RPMI7951 (cell line): ENCODE measurements at regions not wholly inside any gene's neighbourhood (a gene's known extent, or its start where the extent isn't known, plus 50 kb on each side); places are given as distances from the start of the nearest gene placed in this dataset.

Experiments used
- DNase-seq: peaks from one replicate; pipeline ENCODE4 v3.0.0-alpha.2; 2012; ENCODE audit warnings: low read depth

- DNase-seq = peak; percentile 95
Measured at GRCh38 chr2:38203446-38203810, 127.5 kb upstream of the CYP1B1 start.

GRCh38 chr2:38202713-38203445, 126.9 kb upstream of the CYP1B1 start:
- peak; percentile 89 for DNase-seq

- peak; percentile 43 for DNase-seq
Measured at GRCh38 chr2:38201784-38202183, 125.8 kb upstream of the CYP1B1 start.

DNA sequence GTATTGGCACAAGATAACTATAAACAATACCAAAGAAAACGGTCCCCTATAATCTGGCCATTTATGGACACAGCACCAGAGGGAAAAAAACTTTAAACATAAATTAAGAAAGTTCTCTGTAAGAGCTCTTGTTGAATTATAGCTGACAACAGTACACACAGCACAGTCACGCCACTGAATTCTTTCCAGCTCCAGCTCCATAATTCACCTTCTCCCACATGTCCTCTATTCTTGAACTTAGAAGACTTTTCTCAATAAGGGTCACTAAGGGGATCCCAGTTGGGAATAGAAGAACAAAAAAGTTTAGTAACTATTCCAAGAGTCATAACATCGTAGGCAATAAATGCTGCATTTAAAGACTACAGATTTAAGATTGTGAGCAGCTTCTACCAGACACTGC, 124.6 kb upstream of the CYP1B1 start:
- no peak for DNase-seq

GRCh38 chr2:38199127-38199526, 123.2 kb upstream of the CYP1B1 start:
- no peak for DNase-seq

DNA sequence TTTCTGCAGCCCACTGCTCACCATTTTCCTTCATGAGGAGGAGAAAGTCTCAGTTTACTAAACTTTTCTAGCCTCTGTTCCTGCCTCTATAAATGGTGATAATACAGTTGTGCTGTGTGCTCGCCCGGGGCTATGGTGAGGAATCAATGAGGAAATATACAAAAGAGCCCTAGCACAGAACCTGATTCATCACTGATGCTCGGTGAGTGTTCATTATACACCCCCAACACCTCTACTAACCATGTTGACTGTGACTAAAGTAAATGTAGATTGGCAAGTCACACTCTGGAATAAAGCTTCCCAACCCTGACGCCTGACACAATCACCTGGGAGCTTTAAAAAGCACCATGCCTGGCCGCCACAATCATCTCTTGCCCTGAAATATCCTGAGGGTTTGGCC, 118.8 kb upstream of the CYP1B1 start:
- DNase-seq = peak; percentile 75

DNA sequence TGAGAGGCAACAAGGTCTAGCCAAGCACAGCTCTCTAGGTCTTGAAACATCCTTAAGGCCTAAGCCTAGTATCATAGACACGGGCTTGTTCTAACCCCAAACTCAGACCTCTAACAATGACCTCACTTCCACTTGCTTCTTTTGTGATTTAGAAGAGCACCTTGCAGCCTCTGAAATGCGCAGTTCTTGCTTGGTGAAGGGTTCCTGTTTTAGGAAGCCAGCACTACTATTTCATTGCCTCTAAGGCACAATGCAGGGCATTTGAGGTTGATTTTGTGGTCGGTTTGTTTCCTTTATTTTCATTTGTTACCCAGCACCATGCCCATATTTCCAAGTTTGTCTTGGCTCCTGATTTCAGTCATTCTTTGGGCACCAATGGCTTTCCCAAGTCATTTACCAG, 117.0 kb upstream of the CYP1B1 start:
- DNase-seq = peak; percentile 22

- no peak for DNase-seq
Measured at GRCh38 chr2:38192046-38192445, 116.1 kb upstream of the CYP1B1 start.

- DNase-seq = peak; percentile 33
Measured at GRCh38 chr2:38191516-38191915, 115.6 kb upstream of the CYP1B1 start.

GRCh38 chr2:38190542-38191218, 114.7 kb upstream of the CYP1B1 start:
- DNase-seq = peak; percentile 83

- peak; percentile 86 for DNase-seq
Measured at GRCh38 chr2:38187541-38188011, 111.6 kb upstream of the CYP1B1 start.

DNA sequence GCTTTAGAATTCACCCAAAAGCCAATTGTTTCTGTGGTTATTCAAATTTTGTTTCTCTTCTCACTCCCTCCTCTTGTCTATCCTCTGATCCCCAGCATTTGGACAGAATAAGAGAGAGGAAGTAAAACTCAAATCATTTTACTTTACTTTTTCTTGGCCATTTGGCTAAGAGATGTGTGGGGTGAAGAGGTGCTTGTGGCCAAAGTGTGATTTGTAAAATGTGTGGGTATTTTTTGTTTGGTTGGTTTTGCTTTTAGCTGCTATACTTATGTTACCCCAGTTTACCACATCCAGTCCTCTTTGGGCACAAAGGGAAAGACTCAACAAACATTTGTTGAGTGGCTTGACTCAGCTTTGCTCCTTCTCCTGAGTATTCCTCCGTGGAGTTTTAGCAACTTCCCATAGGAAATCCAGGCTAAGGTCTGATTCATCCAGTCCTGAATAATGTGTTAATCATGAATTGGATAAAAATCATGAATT, 109.1 kb upstream of the CYP1B1 start:
- peak; percentile 70 for DNase-seq

GRCh38 chr2:38182492-38183003, 106.6 kb upstream of the CYP1B1 start:
- DNase-seq = no peak

DNA sequence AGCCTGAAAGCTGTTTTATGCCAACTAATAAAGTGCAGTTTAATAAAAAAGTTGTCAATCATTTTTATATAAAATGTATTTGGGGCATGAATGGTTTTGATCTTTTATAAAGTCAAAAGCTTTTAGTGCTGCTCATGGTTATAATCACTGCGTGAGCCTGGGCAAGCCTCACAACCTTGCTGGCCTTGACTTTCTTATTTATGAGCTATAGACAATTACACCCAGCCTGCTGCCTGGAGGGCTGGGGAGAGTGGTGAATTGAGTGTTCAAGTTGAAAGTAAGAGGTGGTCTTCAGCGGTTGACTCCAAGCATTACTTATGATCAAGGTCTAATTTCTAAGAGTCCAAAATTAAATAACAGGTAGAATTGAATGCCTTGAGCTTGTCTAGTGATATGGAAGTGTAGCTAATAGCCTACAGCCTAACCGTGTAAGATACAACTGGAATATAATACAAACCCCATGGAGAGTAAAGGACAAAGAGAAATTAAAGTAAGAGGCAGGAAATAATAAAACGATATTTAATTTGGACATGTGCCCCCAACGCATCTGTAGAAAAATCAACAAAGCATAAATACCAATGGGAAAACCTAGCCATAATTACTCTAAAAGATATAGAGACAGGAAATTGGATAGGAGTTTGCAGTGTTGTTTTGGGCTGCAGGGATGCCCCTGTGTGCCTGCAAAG, 106.0 kb upstream of the CYP1B1 start:
- DNase-seq = no peak

- no peak for DNase-seq
Measured at GRCh38 chr2:38180754-38181153, 104.8 kb upstream of the CYP1B1 start.

GRCh38 chr2:38178556-38179419, 102.8 kb upstream of the CYP1B1 start:
- DNase-seq = peak; percentile 96

- peak; percentile 88 for DNase-seq
Measured at GRCh38 chr2:38178119-38178518, 102.2 kb upstream of the CYP1B1 start.

DNA sequence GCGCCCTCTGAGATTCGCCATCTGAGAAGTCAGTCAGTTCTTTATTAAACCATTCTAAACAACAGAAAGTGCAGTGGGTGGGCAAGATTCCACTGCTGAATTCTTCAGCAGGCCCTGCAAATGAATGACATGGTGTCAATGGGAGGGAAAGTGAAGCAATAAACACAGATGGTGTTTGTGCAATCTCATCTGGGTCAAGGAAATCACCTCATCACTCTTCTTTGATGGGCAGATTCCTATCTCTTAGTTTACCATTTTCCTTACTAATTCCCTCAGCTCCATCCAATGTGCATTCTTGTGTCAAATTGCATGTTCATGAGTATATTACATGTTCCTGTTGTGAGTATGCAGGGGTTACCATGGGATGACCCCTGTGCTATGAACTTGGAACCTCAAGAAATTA, 100.7 kb upstream of the CYP1B1 start:
- peak; percentile 90 for DNase-seq

DNA sequence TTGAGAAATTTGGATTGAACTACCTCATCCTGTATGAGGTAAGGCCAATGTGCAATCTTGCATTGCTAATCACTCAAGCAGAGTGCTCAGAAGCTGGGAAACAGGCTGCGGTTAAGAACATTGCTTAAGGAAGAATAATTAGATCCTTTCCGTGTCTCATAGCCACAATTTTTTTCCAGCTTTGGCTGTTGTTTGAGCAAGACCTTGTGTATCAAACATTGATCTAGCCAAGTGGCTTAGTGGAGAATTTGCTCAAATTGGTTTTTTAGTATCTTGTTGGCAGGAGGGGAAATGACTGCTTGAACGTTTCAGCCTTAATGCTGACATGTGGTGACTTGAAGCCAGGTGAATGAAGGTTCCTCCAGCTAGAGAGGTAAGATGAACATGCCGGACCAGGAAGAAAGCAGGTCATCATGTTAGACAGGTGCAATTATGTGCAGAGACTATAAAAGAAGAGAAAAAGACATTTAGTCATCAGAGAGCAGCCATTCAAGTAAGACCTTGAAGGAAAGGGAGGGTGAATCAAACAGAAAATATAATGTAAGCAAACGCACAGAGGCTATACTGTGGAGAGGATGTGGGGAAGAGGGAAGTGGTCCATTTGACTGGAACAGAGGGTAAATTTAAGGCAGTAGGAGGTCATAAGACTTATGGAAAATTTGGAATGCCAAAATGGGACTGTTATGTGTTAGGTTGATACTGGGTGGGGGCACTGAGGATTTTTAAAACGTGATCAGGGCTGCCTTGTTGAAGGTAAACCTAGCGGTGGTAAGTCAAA, 98.9 kb upstream of the CYP1B1 start:
- peak; percentile 97 for DNase-seq

GRCh38 chr2:38174131-38174530, 98.2 kb upstream of the CYP1B1 start:
- DNase-seq = no peak

DNA sequence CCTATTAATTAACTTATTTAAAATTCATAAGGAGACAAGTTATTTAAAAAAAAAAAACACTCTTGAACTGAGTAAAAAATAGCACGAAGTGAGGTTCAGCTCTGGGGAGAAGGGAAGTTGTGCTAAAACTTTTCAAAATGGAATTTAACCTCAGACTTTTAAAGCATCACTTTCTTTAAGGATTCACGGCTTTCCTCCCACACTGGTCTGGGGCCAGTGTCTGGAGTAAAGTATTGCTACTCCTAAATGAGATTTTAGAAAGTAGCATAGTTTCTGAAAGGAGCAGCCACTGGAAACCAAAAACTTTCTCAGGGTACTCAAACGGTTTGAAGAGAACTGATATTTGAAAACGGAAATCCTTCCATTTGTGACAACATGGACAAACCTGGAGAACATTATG, 97.7 kb upstream of the CYP1B1 start:
- DNase-seq = no peak
